ENCODE measurements at regions not wholly inside any gene's neighbourhood (a gene's known extent, or its start where the extent isn't known, plus 50 kb on each side); places are given as distances from the start of the nearest gene placed in this dataset.
A peak's percentile ranks its signal among the peaks of the same experiment; 100 is the strongest.

- H3K9ac ChIP-seq (ENCODE audit: insufficient read depth, low read length): no peak overlapping the region
These were observed 145.5 kb downstream of the C16orf95 start for GRCh38 chr16:87171723-87172122.

GRCh38 chr16:87172632-87173031 lies 144.6 kb downstream of the C16orf95 start:
- no peak for DNase-seq (ENCODE audit: low read depth in 2 of 2)
- H3K36me3 ChIP-seq (ENCODE audit: control insufficient read depth, insufficient read depth, low read length): no peaks in the 10 kb centered on the region
- TF ChIP-seq EZH2 (IDR thresholded peaks at IDR 0.05; ENCODE audit: low read length, missing control alignments): no peak
- TF ChIP-seq CTCF (conservative IDR thresholded peaks at IDR 0.05 in 1 of 2, IDR thresholded peaks at IDR 0.05 in 1 of 2; ENCODE audit: low read depth in 1 of 2, low read length in 2 of 2): peak in 1 of 2 donors; percentile 24
- no peak overlapping the region for H3K4me2 ChIP-seq (ENCODE audit: extremely low read depth, insufficient read depth, low read length)
- H3K79me2 ChIP-seq (ENCODE audit: control insufficient read depth, insufficient read depth, low read length): no peaks in the 10 kb centered on the region
- no peaks in the 10 kb centered on the region for H3K27me3 ChIP-seq (ENCODE audit: control insufficient read depth, insufficient read depth, low read length)
- H3K9me3 ChIP-seq (ENCODE audit: control insufficient read depth, insufficient read depth, low read depth, low read length): no peaks in the 10 kb centered on the region
- H2AFZ ChIP-seq (ENCODE audit: low read length): no peak overlapping the region
- H3K4me1 ChIP-seq (ENCODE audit: control insufficient read depth, extremely low read depth, insufficient read depth, low read length): no peaks in the 10 kb centered on the region
- no peak overlapping the region for H3K27ac ChIP-seq (ENCODE audit: insufficient read depth, low read length)
- H4K20me1 ChIP-seq (ENCODE audit: control insufficient read depth, extremely low read depth, insufficient read depth, low read length): no peaks in the 10 kb centered on the region
- no peak overlapping the region for H3K9ac ChIP-seq (ENCODE audit: insufficient read depth, low read length)
- H3K4me3 ChIP-seq (replicated peaks in 1 of 4; ENCODE audit: control extremely low read depth in 1 of 4, insufficient read depth in 1 of 4, low read depth in 3 of 4, low read length in 4 of 4): no peak overlapping the region

More at GRCh38 chr16:87171723-87172122, 145.5 kb downstream of the C16orf95 start:
- Histone ChIP-seq H3K4me2 (ENCODE audit: extremely low read depth, insufficient read depth, low read length) (no peak overlapping the region), H3K36me3 (ENCODE audit: control insufficient read depth, insufficient read depth, low read length) (no peaks in the 10 kb centered on the region), H3K4me3 (replicated peaks in 1 of 4; ENCODE audit: control extremely low read depth in 1 of 4, insufficient read depth in 1 of 4, low read depth in 3 of 4, low read length in 4 of 4) (no peak overlapping the region), H3K79me2 (ENCODE audit: control insufficient read depth, insufficient read depth, low read length) (no peaks in the 10 kb centered on the region), H3K27ac (ENCODE audit: insufficient read depth, low read length) (no peak overlapping the region), H3K9me3 (ENCODE audit: control insufficient read depth, insufficient read depth, low read depth, low read length) (no peaks in the 10 kb centered on the region), H4K20me1 (ENCODE audit: control insufficient read depth, extremely low read depth, insufficient read depth, low read length) (no peaks in the 10 kb centered on the region), H3K27me3 (ENCODE audit: control insufficient read depth, insufficient read depth, low read length) (no peaks in the 10 kb centered on the region), H2AFZ (ENCODE audit: low read length) (no peak overlapping the region), H3K4me1 (ENCODE audit: control insufficient read depth, extremely low read depth, insufficient read depth, low read length) (no peaks in the 10 kb centered on the region)
- TF ChIP-seq EZH2 (IDR thresholded peaks at IDR 0.05; ENCODE audit: low read length, missing control alignments): no peak
- TF ChIP-seq CTCF (conservative IDR thresholded peaks at IDR 0.05 in 1 of 2, IDR thresholded peaks at IDR 0.05 in 1 of 2; ENCODE audit: low read depth in 1 of 2, low read length in 2 of 2): no peak
- no peak for DNase-seq (ENCODE audit: low read depth in 2 of 2)

GRCh38 chr16:87173294-87173893 lies 143.8 kb downstream of the C16orf95 start:
- no peaks in the 10 kb centered on the region for H3K36me3 ChIP-seq (ENCODE audit: control insufficient read depth, insufficient read depth, low read length)
- DNase-seq (ENCODE audit: low read depth in 2 of 2): peak in 1 of 2 donors; percentile 61
- no peak overlapping the region for H2AFZ ChIP-seq (ENCODE audit: low read length)
- no peaks in the 10 kb centered on the region for H4K20me1 ChIP-seq (ENCODE audit: control insufficient read depth, extremely low read depth, insufficient read depth, low read length)
- no peak overlapping the region for H3K4me3 ChIP-seq (replicated peaks in 1 of 4; ENCODE audit: control extremely low read depth in 1 of 4, insufficient read depth in 1 of 4, low read depth in 3 of 4, low read length in 4 of 4)
- no peaks in the 10 kb centered on the region for H3K9me3 ChIP-seq (ENCODE audit: control insufficient read depth, insufficient read depth, low read depth, low read length)
- no peak overlapping the region for H3K9ac ChIP-seq (ENCODE audit: insufficient read depth, low read length)
- H3K4me2 ChIP-seq (ENCODE audit: extremely low read depth, insufficient read depth, low read length): no peak overlapping the region
- H3K4me1 ChIP-seq (ENCODE audit: control insufficient read depth, extremely low read depth, insufficient read depth, low read length): no peaks in the 10 kb centered on the region
- no peaks in the 10 kb centered on the region for H3K27me3 ChIP-seq (ENCODE audit: control insufficient read depth, insufficient read depth, low read length)
- no peak for TF ChIP-seq CTCF (conservative IDR thresholded peaks at IDR 0.05 in 1 of 2, IDR thresholded peaks at IDR 0.05 in 1 of 2; ENCODE audit: low read depth in 1 of 2, low read length in 2 of 2)
- TF ChIP-seq EZH2 (IDR thresholded peaks at IDR 0.05; ENCODE audit: low read length, missing control alignments): no peak
- no peak overlapping the region for H3K27ac ChIP-seq (ENCODE audit: insufficient read depth, low read length)
- H3K79me2 ChIP-seq (ENCODE audit: control insufficient read depth, insufficient read depth, low read length): no peaks in the 10 kb centered on the region
